GM12878 (cell line): ENCODE measurements at regions not wholly inside any gene's neighbourhood (a gene's known extent, or its start where the extent isn't known, plus 50 kb on each side); places are given as distances from the start of the nearest gene placed in this dataset.

Experiments
- ATAC-seq: fragments of 200-7000 bp; cut with Tn5 transposase; 3 replicates; pipeline ENCODE4 v1.9.1; 2020; ENCODE audit warnings: mild to moderate bottlenecking, moderate library complexity
- BruUV-seq: library from RNA; stranded (reverse); fragments of 400-500 nt; replicated peaks from 2 replicates; lab custom pipeline; 2021; lab: Mats Ljungman, UMichigan
- CTCF ChIA-PET: fragments of 300-600 bp; sonication (Branson Sonifier 250); formaldehyde crosslinking; extraction: SDS; loops from one replicate; lab custom pipeline; 2021; ENCODE audit warnings: inconsistent platforms; lab: Yijun Ruan, JAX
- POLR2A ChIA-PET: fragments of 350-600 bp; formaldehyde crosslinking; extraction: SDS; loops from one replicate; lab custom pipeline; 2021; ENCODE audit warnings: inconsistent platforms; lab: Charles Lee
- RAD21 ChIA-PET: fragments of 300-600 bp; sonication (Branson Sonifier 250); formaldehyde crosslinking; loops from one replicate; lab custom pipeline; 2023; ENCODE audit warnings: antibody characterized with exemption; ENCODE audit not compliant: unreplicated experiment; lab: Charles Lee
- SMC1A ChIA-PET: fragments of 300-600 bp; sonication (Branson Sonifier 250); formaldehyde crosslinking; loops from one replicate; lab custom pipeline; 2023; ENCODE audit not compliant: unreplicated experiment, uncharacterized antibody; lab: Charles Lee
- DNase-seq: peaks from one replicate; pipeline ENCODE4 v3.0.0-alpha.2; 2011; ENCODE audit warnings: low read depth, low spot score
- FAIRE-seq: peaks from 3 replicates; lab custom pipeline; 2011; peaks lifted over from hg19 to GRCh38; lab: Jason Lieb, UNC
- H2AFZ ChIP-seq: 2 replicates; pipeline ENCODE4 v1.6.0; 2011; ENCODE audit warnings: low read depth, low read length, control low read depth; ENCODE audit not compliant: control insufficient read depth
- H3K27ac ChIP-seq: 2 replicates; pipeline ENCODE4 v1.5.1; 2011; ENCODE audit warnings: control low read depth; ENCODE audit not compliant: control insufficient read depth, insufficient read depth
- H3K27me3 ChIP-seq, 2 experiments: replicated peaks in 1 of 2; 2 replicates each; pipeline versions ENCODE4 v1.6.0 to v1.6.1; 2011; ENCODE audit warnings: low read length in 1 of 2; ENCODE audit not compliant: control insufficient read depth in 2 of 2, insufficient read depth in 2 of 2
- H3K36me3 ChIP-seq, 2 experiments: 2 replicates each; pipeline ENCODE4 v1.5.1; 2011; ENCODE audit warnings: low read length in 1 of 2; ENCODE audit not compliant: control insufficient read depth in 2 of 2, insufficient read depth in 2 of 2
- H3K4me1 ChIP-seq: 2 replicates; pipeline ENCODE4 v1.6.1; 2011; ENCODE audit warnings: mild to moderate bottlenecking, low read length, moderate library complexity, mixed read lengths; ENCODE audit not compliant: control insufficient read depth, insufficient read depth
- H3K4me2 ChIP-seq: 2 replicates; pipeline ENCODE4 v1.6.0; 2011; ENCODE audit warnings: control low read depth; ENCODE audit not compliant: control insufficient read depth, insufficient read depth
- H3K4me3 ChIP-seq: fragments of 200-600 bp; sonication (generic); 2 replicates; pipeline ENCODE4 v1.5.1; 2016
- H3K79me2 ChIP-seq: 2 replicates; pipeline ENCODE4 v1.6.0; 2011; ENCODE audit warnings: low read length; ENCODE audit not compliant: control insufficient read depth, insufficient read depth
- H3K9ac ChIP-seq: 2 replicates; pipeline ENCODE4 v1.8.0; 2011; ENCODE audit warnings: low read length, control low read depth, mixed read lengths; ENCODE audit not compliant: control insufficient read depth, insufficient read depth
- H3K9me3 ChIP-seq: replicated peaks from 3 replicates; pipeline ENCODE4 v1.5.1; 2011; ENCODE audit warnings: mild to moderate bottlenecking, low read length; ENCODE audit not compliant: control insufficient read depth, insufficient read depth
- H4K20me1 ChIP-seq: 2 replicates; pipeline ENCODE4 v1.6.0; 2011; ENCODE audit not compliant: control insufficient read depth, insufficient read depth
- KAT2A ChIP-seq: conservative IDR thresholded peaks from 2 replicates; pipeline ENCODE4 v1.6.1; 2011; ENCODE audit warnings: low read depth, low read length; ENCODE audit not compliant: control insufficient read depth
- POU2F2 ChIP-seq: IDR thresholded peaks from 3 replicates; pipeline ENCODE4 v1.6.1; 2011; ENCODE audit warnings: low read depth, mild to moderate bottlenecking, low read length, borderline replicate concordance
- SP1 ChIP-seq: IDR thresholded peaks from one replicate; pipeline ENCODE4 v1.6.1; 2011; ENCODE audit warnings: low read depth, low read length
- SUPT20H ChIP-seq: IDR thresholded peaks from 2 replicates; pipeline ENCODE4 v1.6.1; 2011; ENCODE audit warnings: low read depth, mild to moderate bottlenecking, low read length, moderate library complexity, borderline replicate concordance; ENCODE audit not compliant: control insufficient read depth
- TCF7 ChIP-seq: IDR thresholded peaks from 2 replicates; pipeline ENCODE4 v1.6.1; 2014; ENCODE audit warnings: antibody characterized with exemption, borderline replicate concordance
- YY1 ChIP-seq: IDR thresholded peaks from 2 replicates; pipeline ENCODE4 v1.6.1; 2011; ENCODE audit warnings: low read depth, mild to moderate bottlenecking, low read length
- WGBS: methylation state at CpG from one replicate; pipeline ENCODE4 v1.1.6; 2016; ENCODE audit warnings: low lambda C conversion rate; ENCODE audit not compliant: insufficient replicate concordance, insufficient coverage; ENCODE audit errors: missing lambda C conversion rate; 5-methylcytosine and 5-hydroxymethylcytosine counted together
- in situ Hi-C: fragments of 300-500 bp; cut with MboI; formaldehyde crosslinking; loops from 9 replicates; pipeline ENCODE4 v1.14.3; 2018; ENCODE audit warnings: mixed read lengths
- intact Hi-C: fragments of 100-400 bp; cut with micrococcal nuclease; formaldehyde crosslinking; loops from one replicate; pipeline ENCODE4 v1.14.2; 2022; ENCODE audit not compliant: unreplicated experiment
- TF ChIP-seq, protein P1 (sequence below): fragments of 450-650 bp; IDR thresholded peaks from 2 replicates; pipeline ENCODE4 v1.6.1; 2017; ENCODE audit warnings: borderline replicate concordance
- TF ChIP-seq, protein P2 (sequence below): fragments of 450-650 bp; IDR thresholded peaks from 2 replicates; pipeline ENCODE4 v1.6.1; 2018; ENCODE audit warnings: mild to moderate bottlenecking, low read depth, moderate library complexity; ENCODE audit not compliant: partially characterized antibody
- TF ChIP-seq, protein P3 (sequence below): fragments of 450-650 bp; formaldehyde crosslinking; IDR thresholded peaks from 2 replicates; pipeline ENCODE4 v1.4.0; 2022; ENCODE audit warnings: mild to moderate bottlenecking, moderate library complexity
- TF ChIP-seq, protein P4 (sequence below): IDR thresholded peaks from 2 replicates; pipeline ENCODE4 v1.6.1; 2012; ENCODE audit warnings: low read depth, low read length, improper control_type of control experiment

DNA sequence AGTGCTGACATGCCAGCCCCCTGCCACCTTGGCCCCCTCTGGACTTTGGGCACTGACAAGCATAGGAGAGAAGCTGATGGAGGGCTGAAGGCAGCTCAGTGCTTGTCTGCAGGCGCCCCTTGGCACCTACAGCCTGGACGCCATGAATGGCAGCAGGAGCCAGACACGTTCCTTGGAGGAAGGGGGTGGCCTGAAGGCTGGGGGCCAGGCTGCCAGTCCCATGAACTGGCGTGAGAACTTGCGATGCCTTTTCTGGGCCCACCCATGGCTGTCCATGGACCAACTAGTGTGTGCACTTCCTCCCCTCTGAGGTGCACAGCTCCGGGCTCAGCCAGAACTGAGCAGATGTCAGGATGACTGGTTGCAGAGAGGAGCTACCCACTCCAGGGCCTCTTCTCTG, 99.0 kb upstream of the RANBP6 start:
- RAD21 ChIA-PET = no interaction called here
- DNase-seq (no peak), FAIRE-seq (no peak), ATAC-seq (no peak)
- SMC1A ChIA-PET = interaction anchor here (0.6 to 1.6 kb wide), 2 partner anchors 192 to 200 kb away, joined by 3 to 5 read pairs; no protein-coding TSS in a partner anchor
- Histone ChIP-seq H3K4me1 (no peaks in the 10 kb centered on the region), H3K4me3 (no peak overlapping the region), H4K20me1 (no peaks in the 10 kb centered on the region), H3K9me3 (no peaks in the 10 kb centered on the region; the same call in 2 of the 3 replicates), H3K79me2 (no peaks in the 10 kb centered on the region), H3K9ac (no peak overlapping the region), H3K27me3 (no peaks in the 10 kb centered on the region), H3K27ac (no peak overlapping the region), H3K36me3 (no peaks in the 10 kb centered on the region), H3K4me2 (no peak overlapping the region), H2AFZ (no peak overlapping the region)
- in situ Hi-C loops (no loop called here), intact Hi-C loops (no loop called here)
- POLR2A ChIA-PET = no interaction called here
- BruUV-seq = no TSS peak
- CTCF ChIA-PET = interaction anchor here (0.7 to 0.8 kb wide), 3 partner anchors 9 to 192 kb away, joined by 3 to 6 read pairs (median 3); no protein-coding TSS in a partner anchor
- WGBS = 62% methylated on average over 6 of the region's 6 CpGs
- TF ChIP-seq YY1 (no peak), POU2F2 (no peak), KAT2A (no peak), SUPT20H (no peak), SP1 (no peak), TCF7 (no peak)
- TF ChIP-seq, protein P1, sequence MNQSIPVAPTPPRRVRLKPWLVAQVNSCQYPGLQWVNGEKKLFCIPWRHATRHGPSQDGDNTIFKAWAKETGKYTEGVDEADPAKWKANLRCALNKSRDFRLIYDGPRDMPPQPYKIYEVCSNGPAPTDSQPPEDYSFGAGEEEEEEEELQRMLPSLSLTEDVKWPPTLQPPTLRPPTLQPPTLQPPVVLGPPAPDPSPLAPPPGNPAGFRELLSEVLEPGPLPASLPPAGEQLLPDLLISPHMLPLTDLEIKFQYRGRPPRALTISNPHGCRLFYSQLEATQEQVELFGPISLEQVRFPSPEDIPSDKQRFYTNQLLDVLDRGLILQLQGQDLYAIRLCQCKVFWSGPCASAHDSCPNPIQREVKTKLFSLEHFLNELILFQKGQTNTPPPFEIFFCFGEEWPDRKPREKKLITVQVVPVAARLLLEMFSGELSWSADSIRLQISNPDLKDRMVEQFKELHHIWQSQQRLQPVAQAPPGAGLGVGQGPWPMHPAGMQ = no peak
- TF ChIP-seq, protein P2, sequence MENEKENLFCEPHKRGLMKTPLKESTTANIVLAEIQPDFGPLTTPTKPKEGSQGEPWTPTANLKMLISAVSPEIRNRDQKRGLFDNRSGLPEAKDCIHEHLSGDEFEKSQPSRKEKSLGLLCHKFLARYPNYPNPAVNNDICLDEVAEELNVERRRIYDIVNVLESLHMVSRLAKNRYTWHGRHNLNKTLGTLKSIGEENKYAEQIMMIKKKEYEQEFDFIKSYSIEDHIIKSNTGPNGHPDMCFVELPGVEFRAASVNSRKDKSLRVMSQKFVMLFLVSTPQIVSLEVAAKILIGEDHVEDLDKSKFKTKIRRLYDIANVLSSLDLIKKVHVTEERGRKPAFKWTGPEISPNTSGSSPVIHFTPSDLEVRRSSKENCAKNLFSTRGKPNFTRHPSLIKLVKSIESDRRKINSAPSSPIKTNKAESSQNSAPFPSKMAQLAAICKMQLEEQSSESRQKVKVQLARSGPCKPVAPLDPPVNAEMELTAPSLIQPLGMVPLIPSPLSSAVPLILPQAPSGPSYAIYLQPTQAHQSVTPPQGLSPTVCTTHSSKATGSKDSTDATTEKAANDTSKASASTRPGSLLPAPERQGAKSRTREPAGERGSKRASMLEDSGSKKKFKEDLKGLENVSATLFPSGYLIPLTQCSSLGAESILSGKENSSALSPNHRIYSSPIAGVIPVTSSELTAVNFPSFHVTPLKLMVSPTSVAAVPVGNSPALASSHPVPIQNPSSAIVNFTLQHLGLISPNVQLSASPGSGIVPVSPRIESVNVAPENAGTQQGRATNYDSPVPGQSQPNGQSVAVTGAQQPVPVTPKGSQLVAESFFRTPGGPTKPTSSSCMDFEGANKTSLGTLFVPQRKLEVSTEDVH = no peak
- TF ChIP-seq, protein P3, sequence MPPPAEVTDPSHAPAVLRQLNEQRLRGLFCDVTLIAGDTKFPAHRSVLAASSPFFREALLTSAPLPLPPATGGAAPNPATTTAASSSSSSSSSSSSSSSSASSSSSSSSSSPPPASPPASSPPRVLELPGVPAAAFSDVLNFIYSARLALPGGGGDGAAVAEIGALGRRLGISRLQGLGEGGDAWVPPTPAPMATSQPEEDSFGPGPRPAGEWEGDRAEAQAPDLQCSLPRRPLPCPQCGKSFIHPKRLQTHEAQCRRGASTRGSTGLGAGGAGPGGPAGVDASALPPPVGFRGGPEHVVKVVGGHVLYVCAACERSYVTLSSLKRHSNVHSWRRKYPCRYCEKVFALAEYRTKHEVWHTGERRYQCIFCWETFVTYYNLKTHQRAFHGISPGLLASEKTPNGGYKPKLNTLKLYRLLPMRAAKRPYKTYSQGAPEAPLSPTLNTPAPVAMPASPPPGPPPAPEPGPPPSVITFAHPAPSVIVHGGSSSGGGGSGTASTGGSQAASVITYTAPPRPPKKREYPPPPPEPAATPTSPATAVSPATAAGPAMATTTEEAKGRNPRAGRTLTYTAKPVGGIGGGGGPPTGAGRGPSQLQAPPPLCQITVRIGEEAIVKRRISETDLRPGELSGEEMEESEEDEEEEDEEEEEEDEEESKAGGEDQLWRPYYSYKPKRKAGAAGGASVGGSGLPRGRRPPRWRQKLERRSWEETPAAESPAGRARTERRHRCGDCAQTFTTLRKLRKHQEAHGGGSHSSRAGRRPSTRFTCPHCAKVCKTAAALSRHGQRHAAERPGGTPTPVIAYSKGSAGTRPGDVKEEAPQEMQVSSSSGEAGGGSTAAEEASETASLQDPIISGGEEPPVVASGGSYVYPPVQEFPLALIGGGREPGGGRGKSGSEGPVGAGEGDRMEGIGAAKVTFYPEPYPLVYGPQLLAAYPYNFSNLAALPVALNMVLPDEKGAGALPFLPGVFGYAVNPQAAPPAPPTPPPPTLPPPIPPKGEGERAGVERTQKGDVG (CRISPR knock-in tag) = no peak
- TF ChIP-seq, protein P4, sequence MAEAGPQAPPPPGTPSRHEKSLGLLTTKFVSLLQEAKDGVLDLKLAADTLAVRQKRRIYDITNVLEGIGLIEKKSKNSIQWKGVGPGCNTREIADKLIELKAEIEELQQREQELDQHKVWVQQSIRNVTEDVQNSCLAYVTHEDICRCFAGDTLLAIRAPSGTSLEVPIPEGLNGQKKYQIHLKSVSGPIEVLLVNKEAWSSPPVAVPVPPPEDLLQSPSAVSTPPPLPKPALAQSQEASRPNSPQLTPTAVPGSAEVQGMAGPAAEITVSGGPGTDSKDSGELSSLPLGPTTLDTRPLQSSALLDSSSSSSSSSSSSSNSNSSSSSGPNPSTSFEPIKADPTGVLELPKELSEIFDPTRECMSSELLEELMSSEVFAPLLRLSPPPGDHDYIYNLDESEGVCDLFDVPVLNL = no peak
